B cell (primary cell): ENCODE measurements at regions not wholly inside any gene's neighbourhood (a gene's known extent, or its start where the extent isn't known, plus 50 kb on each side); places are given as distances from the start of the nearest gene placed in this dataset.

Experiments
- ATAC-seq: fragments of 200-7000 bp; cut with Tn5 transposase; one replicate; pipeline ENCODE4 v1.10.0; 2021; ENCODE audit warnings: low read depth, mild to moderate bottlenecking, moderate number of reproducible peaks, moderate library complexity
- CTCF ChIA-PET: fragments of 350-600 bp; sonication (Branson Sonifier 250); formaldehyde crosslinking; loops from one replicate; lab custom pipeline; 2021; ENCODE audit warnings: antibody characterized with exemption, inconsistent platforms; lab: Charles Lee
- POLR2A ChIA-PET: fragments of 350-600 bp; sonication (Branson Sonifier 250); formaldehyde crosslinking; loops from one replicate; lab custom pipeline; 2021; ENCODE audit warnings: antibody characterized with exemption; lab: Charles Lee
- DNase-seq: peaks from one replicate; pipeline ENCODE4 v3.0.0; 2013
- H2AFZ ChIP-seq: 2 replicates; pipeline ENCODE4 v1.6.1; 2012; ENCODE audit warnings: mild to moderate bottlenecking, low read depth, low read length; ENCODE audit not compliant: insufficient read depth, poor library complexity, severe bottlenecking
- H3K27ac ChIP-seq, 2 donors: 1 replicate in 1 of 2; 2 replicates in 1 of 2; pipeline ENCODE4 v1.5.1; 2012 to 2013; ENCODE audit warnings: low read length in 2 of 2, mild to moderate bottlenecking in 2 of 2, moderate library complexity in 1 of 2
- H3K27me3 ChIP-seq, 4 experiments: fragments of 200-600 bp in 1 of 4; sonication (generic) in 1 of 4; replicated peaks in 1 of 4; 1 replicate in 2 of 4; 2 replicates in 2 of 4; pipeline versions ENCODE4 v1.6.1 to v1.7.0; 2013 to 2016; ENCODE audit warnings: low read length in 3 of 4, mild to moderate bottlenecking in 2 of 4, mixed read lengths in 1 of 4, moderate library complexity in 1 of 4; ENCODE audit not compliant: insufficient read depth in 4 of 4, control insufficient read depth in 3 of 4; ENCODE audit errors: control extremely low read depth in 1 of 4
- H3K36me3 ChIP-seq, 2 experiments: replicated peaks in 1 of 2; 1 replicate in 1 of 2; 2 replicates in 1 of 2; pipeline versions ENCODE4 v1.6.1 to v1.7.1; 2013; ENCODE audit warnings: low read length in 1 of 2; ENCODE audit not compliant: insufficient read depth in 2 of 2, control insufficient read depth in 1 of 2; ENCODE audit errors: control extremely low read depth in 1 of 2, extremely low read depth in 1 of 2
- H3K4me1 ChIP-seq, 2 donors: fragments of 200-600 bp in 1 of 2; sonication (generic) in 1 of 2; 1 replicate in 1 of 2; 2 replicates in 1 of 2; pipeline versions ENCODE4 v1.5.1 to v1.6.1; 2013 to 2017; ENCODE audit warnings: low read length in 2 of 2; ENCODE audit not compliant: control insufficient read depth in 2 of 2, insufficient read depth in 2 of 2
- H3K4me2 ChIP-seq: replicated peaks from 2 replicates; pipeline ENCODE3; 2012; ENCODE audit warnings: mild to moderate bottlenecking, low read depth, low read length; ENCODE audit not compliant: poor library complexity, severe bottlenecking
- H3K4me3 ChIP-seq, 5 experiments: fragments of 200-600 bp in 1 of 5; sonication (generic) in 1 of 5; 1 replicate in 3 of 5; 2 replicates in 2 of 5; pipeline versions ENCODE4 v1.5.1 to v1.7.0; 2011 to 2016; ENCODE audit warnings: low read length in 4 of 5, mild to moderate bottlenecking in 4 of 5, low read depth in 2 of 5, control low read depth in 1 of 5, moderate library complexity in 1 of 5; ENCODE audit not compliant: insufficient read depth in 1 of 5; ENCODE audit errors: control extremely low read depth in 1 of 5, extremely low read depth in 1 of 5
- H3K79me2 ChIP-seq: fragments of 200-600 bp; sonication (generic); one replicate; pipeline ENCODE4 v1.6.0; 2016; ENCODE audit warnings: low read length; ENCODE audit not compliant: control insufficient read depth, insufficient read depth
- H3K9ac ChIP-seq: fragments of 200-600 bp; sonication (generic); 2 replicates; pipeline ENCODE4 v1.6.1; 2017; ENCODE audit warnings: mild to moderate bottlenecking, low read length, moderate library complexity
- H3K9me3 ChIP-seq, 3 donors: one replicate each; pipeline versions ENCODE4 v1.6.1 to v1.7.1; 2013; ENCODE audit warnings: low read length in 2 of 3; ENCODE audit not compliant: control insufficient read depth in 2 of 3, insufficient read depth in 1 of 3; ENCODE audit errors: control extremely low read depth in 1 of 3
- H4K20me1 ChIP-seq: 2 replicates; pipeline ENCODE4 v1.6.0; 2012; ENCODE audit warnings: mild to moderate bottlenecking, low read length; ENCODE audit not compliant: insufficient read depth, control insufficient read depth, poor library complexity, severe bottlenecking
- H3K27ac Mint-ChIP-seq: one replicate; pipeline ENCODE4 v1.8.0; 2021; ENCODE audit warnings: mixed read lengths
- H3K27me3 Mint-ChIP-seq: one replicate; pipeline ENCODE4 v1.8.0; 2021; ENCODE audit warnings: mixed read lengths
- H3K4me1 Mint-ChIP-seq: one replicate; pipeline ENCODE4 v1.8.0; 2021; ENCODE audit warnings: mixed read lengths
- H3K4me3 Mint-ChIP-seq: one replicate; pipeline ENCODE4 v1.8.0; 2021; ENCODE audit warnings: mixed read lengths
- H3K9me3 Mint-ChIP-seq: one replicate; pipeline ENCODE4 v1.8.0; 2022; ENCODE audit warnings: mixed read lengths; ENCODE audit not compliant: insufficient read depth
- CTCF ChIP-seq: fragments of 200-600 bp; IDR thresholded peaks from one replicate; pipeline ENCODE4 v1.8.0; 2022; ENCODE audit warnings: antibody characterized with exemption, mild to moderate bottlenecking
- EZH2 ChIP-seq: IDR thresholded peaks from 2 replicates; pipeline ENCODE4 v1.6.1; 2012; ENCODE audit warnings: borderline replicate concordance, low read depth, mild to moderate bottlenecking, moderate library complexity, low read length; ENCODE audit not compliant: insufficient read depth, poor library complexity, severe bottlenecking
- WGBS: methylation state at CpG from one replicate; pipeline ENCODE4 v1.1.5; 2013; ENCODE audit warnings: missing lambda C conversion rate; ENCODE audit not compliant: insufficient coverage; 5-methylcytosine and 5-hydroxymethylcytosine counted together
- intact Hi-C: fragments of 100-400 bp; cut with micrococcal nuclease; formaldehyde crosslinking; loops from one replicate; pipeline ENCODE4 v1.10.0; 2022

- H3K27me3 ChIP-seq, result no peaks in the 10 kb centered on the region
- H3K27ac Mint-ChIP-seq, result peak overlapping the region; percentile 79
- WGBS, result 92% methylated on average over 1 of the region's 4 CpGs
- H3K9ac ChIP-seq, result peak overlapping the region; percentile 7
- intact Hi-C loops, result loop anchor here (1.0 to 2.0 kb wide), 2 partner anchors 8 to 14 kb away; no protein-coding TSS in a partner anchor
- H3K4me3 ChIP-seq, result no peak overlapping the region
- peak overlapping the region; percentile 63 for H3K4me2 ChIP-seq
- POLR2A ChIA-PET, result no interaction called here
- no peak overlapping the region for H3K4me3 Mint-ChIP-seq
- TF ChIP-seq EZH2 (no peak), CTCF (no peak)
- H3K27ac ChIP-seq, result peak overlapping the region; percentile 71 to 84
- no peaks in the 10 kb centered on the region for H4K20me1 ChIP-seq
- no peaks in the 10 kb centered on the region for H3K27me3 Mint-ChIP-seq
- peaks cover 0 to 2% (median 1%) of the 10 kb centered on the region in 3 donors for H3K9me3 ChIP-seq
- H3K9me3 Mint-ChIP-seq, result no peaks in the 10 kb centered on the region
- peaks cover 4% of the 10 kb centered on the region for H3K79me2 ChIP-seq
- CTCF ChIA-PET, result interaction anchor here (0.8 to 1.5 kb wide), 4 partner anchors 11 to 77 kb away, joined by 3 to 4 read pairs (median 3); no protein-coding TSS in a partner anchor
- peaks cover 37 to 45% of the 10 kb centered on the region in 2 donors for H3K4me1 ChIP-seq
- ATAC-seq, result no peak
- peaks cover 50% of the 10 kb centered on the region for H3K4me1 Mint-ChIP-seq
- peak overlapping the region; percentile 29 for H2AFZ ChIP-seq
- H3K36me3 ChIP-seq, result no peaks in the 10 kb centered on the region
- DNase-seq, result no peak
Observed at GRCh38 chr5:56746553-56747339, 68.6 kb upstream of the MAP3K1 start.

GRCh38 chr5:56745864-56746263 is 69.5 kb upstream of the MAP3K1 start:
- ChIA-PET POLR2A (no interaction called here), CTCF (interaction anchor here (1.0 kb wide), 1 partner anchor 59 kb away, joined by 3 read pairs; no protein-coding TSS in a partner anchor)
- H3K27me3 Mint-ChIP-seq, result no peaks in the 10 kb centered on the region
- no peaks in the 10 kb centered on the region for H3K9me3 Mint-ChIP-seq
- H3K4me1 Mint-ChIP-seq, result peaks cover 50% of the 10 kb centered on the region
- peak overlapping the region; percentile 79 for H3K27ac Mint-ChIP-seq
- Histone ChIP-seq H3K9me3 (no peaks in the 10 kb centered on the region), H3K4me3 (peak overlapping the region in 1 of 5 experiments; percentile 3), H3K36me3 (no peaks in the 10 kb centered on the region), H3K27ac (peak overlapping the region; percentile 71 to 84), H3K9ac (peak overlapping the region; percentile 7), H3K79me2 (peaks cover 4% of the 10 kb centered on the region), H3K4me2 (peak overlapping the region; percentile 63), H2AFZ (peak overlapping the region; percentile 29), H3K27me3 (no peaks in the 10 kb centered on the region), H3K4me1 (peaks cover 37 to 45% of the 10 kb centered on the region in 2 donors), H4K20me1 (no peaks in the 10 kb centered on the region)
- H3K4me3 Mint-ChIP-seq, result peak overlapping the region; percentile 61
- WGBS, result 0% methylated on average over 5 of the region's 6 CpGs
- TF ChIP-seq EZH2 (no peak), CTCF (no peak)
- ATAC-seq (peak; percentile 71), DNase-seq (peak; percentile 56)
- intact Hi-C loops, result loop anchor here (1.0 to 2.0 kb wide), 2 partner anchors 8 to 15 kb away; no protein-coding TSS in a partner anchor
